ENCODE measurements at regions not wholly inside any gene's neighbourhood (a gene's known extent, or its start where the extent isn't known, plus 50 kb on each side); places are given as distances from the start of the nearest gene placed in this dataset.

- DNase-seq (ENCODE audit: low read depth in 2 of 3, low spot score in 2 of 3), result no peak
Observed at GRCh38 chr6:6376845-6377244, 56.4 kb upstream of the F13A1 start.

- no peak for DNase-seq (ENCODE audit: low read depth in 2 of 3, low spot score in 2 of 3)
Observed at GRCh38 chr6:6377621-6378020, 57.2 kb upstream of the F13A1 start.

- no peak for DNase-seq (ENCODE audit: low read depth in 2 of 3, low spot score in 2 of 3)
Observed at GRCh38 chr6:6379573-6379972, 59.1 kb upstream of the F13A1 start.

GRCh38 chr6:6384520-6384919 lies 64.1 kb upstream of the F13A1 start:
- DNase-seq (ENCODE audit: low read depth in 2 of 3, low spot score in 2 of 3), result no peak

GRCh38 chr6:6386010-6386409 lies 65.5 kb upstream of the F13A1 start:
- DNase-seq (ENCODE audit: low read depth in 2 of 3, low spot score in 2 of 3), result no peak

GRCh38 chr6:6390849-6391602 lies 70.6 kb upstream of the F13A1 start:
- DNase-seq (ENCODE audit: low read depth in 2 of 3, low spot score in 2 of 3), result no peak

- DNase-seq (ENCODE audit: low read depth in 2 of 3, low spot score in 2 of 3), result no peak
Observed at GRCh38 chr6:6392214-6393068, 72.0 kb upstream of the F13A1 start.

- DNase-seq (ENCODE audit: low read depth in 2 of 3, low spot score in 2 of 3), result no peak
Observed at GRCh38 chr6:6393069-6393529, 72.6 kb upstream of the F13A1 start.

- DNase-seq (ENCODE audit: low read depth in 2 of 3, low spot score in 2 of 3), result no peak
Observed at GRCh38 chr6:6395581-6396197, 75.2 kb upstream of the F13A1 start.

- DNase-seq (ENCODE audit: low read depth in 2 of 3, low spot score in 2 of 3), result no peak
Observed at GRCh38 chr6:6397842-6398241, 77.4 kb upstream of the F13A1 start.

- DNase-seq (ENCODE audit: low read depth in 2 of 3, low spot score in 2 of 3), result no peak
Observed at GRCh38 chr6:6399568-6399967, 79.1 kb upstream of the F13A1 start.

GRCh38 chr6:6401401-6401800 lies 80.9 kb upstream of the F13A1 start:
- no peak for DNase-seq (ENCODE audit: low read depth in 2 of 3, low spot score in 2 of 3)

GRCh38 chr6:6402006-6402405 lies 81.5 kb upstream of the F13A1 start:
- no peak for DNase-seq (ENCODE audit: low read depth in 2 of 3, low spot score in 2 of 3)

- no peak for DNase-seq (ENCODE audit: low read depth in 2 of 3, low spot score in 2 of 3)
Observed at GRCh38 chr6:6402591-6402990, 82.1 kb upstream of the F13A1 start.

- no peak for DNase-seq (ENCODE audit: low read depth in 2 of 3, low spot score in 2 of 3)
Observed at GRCh38 chr6:6405031-6405430, 84.6 kb upstream of the F13A1 start.

- no peak for DNase-seq (ENCODE audit: low read depth in 2 of 3, low spot score in 2 of 3)
Observed at GRCh38 chr6:6405997-6406714, 85.7 kb upstream of the F13A1 start.

- DNase-seq (ENCODE audit: low read depth in 2 of 3, low spot score in 2 of 3), result no peak
Observed at GRCh38 chr6:6406715-6407070, 86.2 kb upstream of the F13A1 start.

GRCh38 chr6:6407071-6407741 lies 86.7 kb upstream of the F13A1 start:
- DNase-seq (ENCODE audit: low read depth in 2 of 3, low spot score in 2 of 3), result no peak

- DNase-seq (ENCODE audit: low read depth in 2 of 3, low spot score in 2 of 3), result no peak
Observed at GRCh38 chr6:6409397-6410030, 89.1 kb upstream of the F13A1 start.

- no peak for DNase-seq (ENCODE audit: low read depth in 2 of 3, low spot score in 2 of 3)
Observed at GRCh38 chr6:6411115-6411514, 90.7 kb upstream of the F13A1 start.

Measured in activated CD8-positive, alpha-beta memory T cell treated with anti-CD3 and anti-CD28 coated beads for 48 hours (primary cell).